Right lobe of liver (tissue), 4 donors: ENCODE measurements at regions not wholly inside any gene's neighbourhood (a gene's known extent, or its start where the extent isn't known, plus 50 kb on each side); places are given as distances from the start of the nearest gene placed in this dataset.

ENCODE experiments used
- POLR2A ChIP-seq: fragments of 450-650 bp; IDR thresholded peaks from one replicate; pipeline ENCODE4 v1.6.1; 2017; ENCODE audit warnings: antibody characterized with exemption, mild to moderate bottlenecking
- TF ChIP-seq, protein P1 (sequence below), 4 donors: fragments of 200-600 bp in 3 of 4; fragments of 450-650 bp in 1 of 4; IDR thresholded peaks; one replicate each; pipeline versions ENCODE4 v1.5.1 to v1.8.0; 2016 to 2022; ENCODE audit warnings: antibody characterized with exemption in 4 of 4, mild to moderate bottlenecking in 2 of 4
- donor health status: DM: no; HTN: no; CAD: no.
- donor health status: DM: no; HTN: no; CAD: no.
- donor health status: DM: no; HTN: yes; CAD: no.

DNA sequence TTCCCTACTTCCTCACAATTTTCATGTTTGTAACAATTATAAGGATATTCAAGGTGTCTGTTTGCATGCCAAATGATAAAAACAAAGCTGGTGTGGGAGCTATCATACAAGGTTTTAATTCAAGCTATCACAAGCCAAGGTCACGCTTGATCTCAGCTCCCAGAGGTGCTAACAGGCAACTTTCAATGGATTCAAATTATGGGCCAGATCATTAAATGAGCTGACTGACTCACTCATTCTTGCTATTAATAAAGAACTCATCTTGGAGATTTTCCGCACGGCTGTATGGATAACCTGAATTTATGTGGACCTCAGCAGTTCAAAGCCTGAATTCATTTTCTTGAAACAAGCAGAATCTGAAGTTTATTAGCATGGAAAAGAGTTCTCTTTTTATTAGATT lies 267.3 kb upstream of the CDH6 start:
- TF ChIP-seq, protein P1, sequence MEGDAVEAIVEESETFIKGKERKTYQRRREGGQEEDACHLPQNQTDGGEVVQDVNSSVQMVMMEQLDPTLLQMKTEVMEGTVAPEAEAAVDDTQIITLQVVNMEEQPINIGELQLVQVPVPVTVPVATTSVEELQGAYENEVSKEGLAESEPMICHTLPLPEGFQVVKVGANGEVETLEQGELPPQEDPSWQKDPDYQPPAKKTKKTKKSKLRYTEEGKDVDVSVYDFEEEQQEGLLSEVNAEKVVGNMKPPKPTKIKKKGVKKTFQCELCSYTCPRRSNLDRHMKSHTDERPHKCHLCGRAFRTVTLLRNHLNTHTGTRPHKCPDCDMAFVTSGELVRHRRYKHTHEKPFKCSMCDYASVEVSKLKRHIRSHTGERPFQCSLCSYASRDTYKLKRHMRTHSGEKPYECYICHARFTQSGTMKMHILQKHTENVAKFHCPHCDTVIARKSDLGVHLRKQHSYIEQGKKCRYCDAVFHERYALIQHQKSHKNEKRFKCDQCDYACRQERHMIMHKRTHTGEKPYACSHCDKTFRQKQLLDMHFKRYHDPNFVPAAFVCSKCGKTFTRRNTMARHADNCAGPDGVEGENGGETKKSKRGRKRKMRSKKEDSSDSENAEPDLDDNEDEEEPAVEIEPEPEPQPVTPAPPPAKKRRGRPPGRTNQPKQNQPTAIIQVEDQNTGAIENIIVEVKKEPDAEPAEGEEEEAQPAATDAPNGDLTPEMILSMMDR (IDR thresholded peaks at IDR 0.05): no peak
- no peak for TF ChIP-seq POLR2A
